ENCODE measurements at regions not wholly inside any gene's neighbourhood (a gene's known extent, or its start where the extent isn't known, plus 50 kb on each side); places are given as distances from the start of the nearest gene placed in this dataset.

DNA sequence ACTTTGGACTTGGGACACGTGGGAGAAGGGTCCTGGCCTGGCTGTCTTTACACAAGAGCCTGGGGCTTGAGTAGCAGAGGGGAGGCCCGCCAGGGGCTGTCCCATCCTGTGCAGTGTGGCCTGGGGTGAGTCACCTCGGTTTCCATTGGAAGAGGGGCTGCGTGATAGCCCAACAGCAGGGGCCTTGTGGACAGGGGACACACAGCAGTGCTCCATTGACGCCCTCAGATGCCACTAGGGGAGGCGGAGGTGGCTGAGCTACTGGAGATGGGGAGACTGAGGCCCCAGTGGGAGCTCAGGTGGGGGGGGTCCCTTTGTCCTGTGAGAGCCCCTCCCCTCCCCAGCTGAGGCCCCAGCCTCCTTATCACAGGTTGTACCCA lies 50.0 kb upstream of the RNU6ATAC start:
- no peak overlapping the region for H3K4me3 ChIP-seq (ENCODE audit: low read length)
- TF ChIP-seq, protein P1, sequence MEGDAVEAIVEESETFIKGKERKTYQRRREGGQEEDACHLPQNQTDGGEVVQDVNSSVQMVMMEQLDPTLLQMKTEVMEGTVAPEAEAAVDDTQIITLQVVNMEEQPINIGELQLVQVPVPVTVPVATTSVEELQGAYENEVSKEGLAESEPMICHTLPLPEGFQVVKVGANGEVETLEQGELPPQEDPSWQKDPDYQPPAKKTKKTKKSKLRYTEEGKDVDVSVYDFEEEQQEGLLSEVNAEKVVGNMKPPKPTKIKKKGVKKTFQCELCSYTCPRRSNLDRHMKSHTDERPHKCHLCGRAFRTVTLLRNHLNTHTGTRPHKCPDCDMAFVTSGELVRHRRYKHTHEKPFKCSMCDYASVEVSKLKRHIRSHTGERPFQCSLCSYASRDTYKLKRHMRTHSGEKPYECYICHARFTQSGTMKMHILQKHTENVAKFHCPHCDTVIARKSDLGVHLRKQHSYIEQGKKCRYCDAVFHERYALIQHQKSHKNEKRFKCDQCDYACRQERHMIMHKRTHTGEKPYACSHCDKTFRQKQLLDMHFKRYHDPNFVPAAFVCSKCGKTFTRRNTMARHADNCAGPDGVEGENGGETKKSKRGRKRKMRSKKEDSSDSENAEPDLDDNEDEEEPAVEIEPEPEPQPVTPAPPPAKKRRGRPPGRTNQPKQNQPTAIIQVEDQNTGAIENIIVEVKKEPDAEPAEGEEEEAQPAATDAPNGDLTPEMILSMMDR (conservative IDR thresholded peaks at IDR 0.05; ENCODE audit: low read length), result no peak
- no peak for DNase-seq (ENCODE audit: low read depth)

DNA sequence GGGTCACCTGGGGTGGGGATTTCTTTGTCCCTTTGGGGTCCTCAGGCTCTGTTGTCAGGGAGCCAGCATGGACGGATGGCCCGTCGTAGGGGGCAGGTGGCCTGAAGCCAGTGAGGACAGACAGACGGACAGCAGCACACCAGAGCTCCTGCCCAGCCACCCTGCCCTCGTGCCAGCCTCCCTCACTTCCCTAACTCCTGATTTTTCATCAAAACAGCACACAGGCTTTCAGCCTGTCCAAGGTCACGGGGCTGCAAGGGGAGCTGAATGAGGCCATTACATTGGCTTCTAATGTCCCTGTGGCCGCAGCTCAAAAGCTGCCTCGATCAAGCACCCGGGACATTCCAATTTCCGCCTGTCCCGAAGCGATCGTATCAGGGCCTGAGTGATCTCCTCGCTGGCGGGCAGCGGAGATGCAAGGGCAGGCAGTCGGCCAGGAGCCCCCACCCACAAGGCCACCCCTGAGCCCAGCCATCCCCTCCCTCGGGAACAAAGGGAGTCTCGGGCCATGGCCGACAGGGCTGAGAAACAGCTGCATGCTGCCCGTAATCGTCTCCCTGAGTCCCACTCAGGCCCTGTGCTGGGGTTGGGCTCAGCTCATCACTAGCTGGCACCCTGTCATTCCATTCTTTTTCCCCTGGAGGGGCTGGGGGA lies 50.5 kb upstream of the RNU6ATAC start:
- no peak overlapping the region for H3K4me3 ChIP-seq (ENCODE audit: low read length)
- no peak for DNase-seq (ENCODE audit: low read depth)
- TF ChIP-seq, protein P1 (conservative IDR thresholded peaks at IDR 0.05; ENCODE audit: low read length), result no peak

GRCh38 chr9:134215420-134215698 lies 51.0 kb upstream of the RNU6ATAC start:
- no peak for DNase-seq (ENCODE audit: low read depth)
- TF ChIP-seq, protein P1 (conservative IDR thresholded peaks at IDR 0.05; ENCODE audit: low read length), result no peak
- H3K4me3 ChIP-seq (ENCODE audit: low read length), result no peak overlapping the region

- H3K4me3 ChIP-seq (ENCODE audit: low read length), result no peak overlapping the region
- peak; percentile 43 for DNase-seq (ENCODE audit: low read depth)
- TF ChIP-seq, protein P1 (conservative IDR thresholded peaks at IDR 0.05; ENCODE audit: low read length), result no peak
Observed at GRCh38 chr9:134215699-134216448, 51.5 kb upstream of the RNU6ATAC start.

DNA sequence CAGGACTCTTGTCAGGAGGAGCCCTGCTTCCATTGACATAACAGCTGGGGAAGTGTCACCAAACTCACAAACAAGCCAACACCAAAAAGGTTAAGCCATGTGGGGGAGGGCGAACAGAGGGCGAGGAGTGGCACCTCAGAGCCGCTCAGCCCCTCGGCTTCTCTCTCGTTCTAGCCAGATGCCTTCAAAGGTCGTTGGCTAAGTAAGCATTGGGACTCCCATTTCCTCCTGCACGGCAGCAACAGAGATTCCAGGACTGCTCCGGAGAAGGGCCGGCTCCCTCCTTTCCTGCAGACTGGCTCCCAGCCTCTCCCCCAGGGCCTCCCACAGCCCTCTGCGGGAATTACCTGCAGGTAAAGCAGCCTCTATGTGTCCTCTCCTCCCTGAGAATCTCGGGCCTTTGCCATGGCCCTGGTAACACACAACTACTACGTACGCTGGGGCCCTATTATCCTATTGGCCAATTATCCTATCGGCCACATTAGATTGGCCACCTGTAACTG lies 52.1 kb upstream of the RNU6ATAC start:
- no peak overlapping the region for H3K4me3 ChIP-seq (ENCODE audit: low read length)
- no peak for DNase-seq (ENCODE audit: low read depth)
- TF ChIP-seq, protein P1 (conservative IDR thresholded peaks at IDR 0.05; ENCODE audit: low read length), result no peak

- TF ChIP-seq, protein P1 (conservative IDR thresholded peaks at IDR 0.05; ENCODE audit: low read length), result no peak
- no peak for DNase-seq (ENCODE audit: low read depth)
- no peak overlapping the region for H3K4me3 ChIP-seq (ENCODE audit: low read length)
Observed at GRCh38 chr9:134216961-134217360, 52.6 kb upstream of the RNU6ATAC start.
